ENCODE measurements at regions not wholly inside any gene's neighbourhood (a gene's known extent, or its start where the extent isn't known, plus 50 kb on each side); places are given as distances from the start of the nearest gene placed in this dataset.

DNA sequence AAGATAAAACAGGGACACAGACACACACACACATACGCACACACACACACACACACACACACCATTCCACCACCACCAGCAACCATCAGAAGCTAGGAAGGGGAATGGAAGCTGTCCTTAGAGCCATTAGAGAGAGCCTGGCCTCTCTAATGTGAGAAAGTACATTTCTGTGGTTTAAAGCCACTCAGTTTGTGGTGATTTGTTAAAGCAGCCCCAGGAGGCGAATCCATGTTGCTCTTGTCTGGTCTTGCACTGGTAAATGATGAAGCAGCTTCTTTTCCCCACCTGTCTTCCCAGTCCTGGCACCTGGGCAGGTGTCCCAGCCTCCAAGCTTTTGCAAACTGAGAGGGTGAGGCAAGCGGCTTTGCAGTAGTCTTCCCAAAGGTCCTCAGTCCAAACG lies 118.9 kb upstream of the KL start:
- H3K9me3 ChIP-seq (replicated peaks; ENCODE audit: low read length), result no peaks in the 10 kb centered on the region
- H3K4me1 ChIP-seq (ENCODE audit: control insufficient read depth, insufficient read depth, low read length), result peaks cover 2% of the 10 kb centered on the region
- H3K4me3 ChIP-seq (ENCODE audit: low read length), result no peak overlapping the region
- no peak overlapping the region for H3K4me2 ChIP-seq (ENCODE audit: low read length)
- H3K36me3 ChIP-seq (ENCODE audit: insufficient read depth, low read length), result no peaks in the 10 kb centered on the region
- H3K9ac ChIP-seq (ENCODE audit: low read depth, low read length), result no peak overlapping the region
- H3K27me3 ChIP-seq (ENCODE audit: control insufficient read depth, insufficient read depth, low read length), result peaks cover 21% of the 10 kb centered on the region

DNA sequence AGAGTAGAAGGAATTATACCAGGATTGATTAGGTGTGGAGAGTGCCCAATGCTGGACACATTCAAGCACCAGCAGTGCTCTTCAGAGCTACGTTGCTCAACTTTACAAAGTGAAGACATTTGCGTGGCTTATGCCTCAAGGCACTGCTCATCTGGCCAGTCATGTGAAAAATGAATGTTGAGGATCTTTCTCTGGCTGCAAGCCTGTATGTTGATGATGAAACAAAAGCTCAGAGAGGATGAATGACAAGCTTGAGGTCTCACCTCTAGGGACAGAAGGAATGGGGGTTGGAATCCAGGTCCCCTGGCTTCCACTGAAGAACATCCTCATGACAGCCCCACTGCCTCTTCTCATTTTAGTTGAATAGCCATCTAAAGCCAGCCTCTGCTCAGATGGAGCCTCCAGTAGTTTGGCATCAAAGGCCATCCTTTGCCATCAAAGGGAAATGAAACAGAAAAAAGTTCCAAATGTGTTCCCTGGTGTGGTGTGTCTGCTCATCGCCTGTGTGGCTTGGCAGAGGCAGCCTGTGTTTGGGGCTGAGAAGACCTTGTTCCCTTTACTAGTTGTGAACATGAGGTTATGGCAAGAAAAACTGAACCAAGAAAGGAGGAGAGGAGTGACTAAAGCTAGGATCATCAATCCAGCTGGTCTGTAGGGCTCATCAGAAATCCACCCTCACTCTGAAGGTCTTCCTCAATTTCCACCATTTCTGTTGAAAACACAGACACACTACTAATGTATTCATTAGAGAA lies 114.0 kb upstream of the KL start:
- H3K9ac ChIP-seq (ENCODE audit: low read depth, low read length), result no peak overlapping the region
- peaks cover 9% of the 10 kb centered on the region for H3K27me3 ChIP-seq (ENCODE audit: control insufficient read depth, insufficient read depth, low read length)
- peaks cover 18% of the 10 kb centered on the region for H3K4me1 ChIP-seq (ENCODE audit: control insufficient read depth, insufficient read depth, low read length)
- no peaks in the 10 kb centered on the region for H3K9me3 ChIP-seq (replicated peaks; ENCODE audit: low read length)
- H3K36me3 ChIP-seq (ENCODE audit: insufficient read depth, low read length), result no peaks in the 10 kb centered on the region
- no peak overlapping the region for H3K4me3 ChIP-seq (ENCODE audit: low read length)
- peak overlapping the region; percentile 54 for H3K4me2 ChIP-seq (ENCODE audit: low read length)

DNA sequence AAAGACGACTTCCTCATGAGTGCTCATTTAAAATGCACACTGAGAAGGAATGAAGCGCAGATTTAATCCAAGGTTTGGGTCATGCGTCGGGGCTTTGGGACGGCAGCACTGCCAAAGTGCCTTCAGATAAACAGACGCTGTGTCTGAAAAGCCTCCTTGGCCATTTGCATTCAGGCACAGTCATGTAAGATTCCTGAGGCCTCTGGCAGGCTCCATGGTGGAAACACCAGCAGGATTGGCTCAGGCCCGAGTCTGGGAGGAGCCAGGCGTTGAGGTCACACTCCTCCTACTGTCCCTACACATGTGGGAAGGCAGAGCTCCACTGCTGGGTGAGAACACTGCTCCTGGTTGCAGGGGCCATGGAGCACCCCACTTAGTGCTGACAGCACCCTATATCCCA lies 113.3 kb upstream of the KL start:
- Histone ChIP-seq H3K36me3 (ENCODE audit: insufficient read depth, low read length) (no peaks in the 10 kb centered on the region), H3K9ac (ENCODE audit: low read depth, low read length) (no peak overlapping the region), H3K9me3 (replicated peaks; ENCODE audit: low read length) (no peaks in the 10 kb centered on the region), H3K4me1 (ENCODE audit: control insufficient read depth, insufficient read depth, low read length) (peaks cover 18% of the 10 kb centered on the region), H3K27me3 (ENCODE audit: control insufficient read depth, insufficient read depth, low read length) (peaks cover 2% of the 10 kb centered on the region), H3K4me2 (ENCODE audit: low read length) (peak overlapping the region; percentile 54), H3K4me3 (ENCODE audit: low read length) (no peak overlapping the region)

DNA sequence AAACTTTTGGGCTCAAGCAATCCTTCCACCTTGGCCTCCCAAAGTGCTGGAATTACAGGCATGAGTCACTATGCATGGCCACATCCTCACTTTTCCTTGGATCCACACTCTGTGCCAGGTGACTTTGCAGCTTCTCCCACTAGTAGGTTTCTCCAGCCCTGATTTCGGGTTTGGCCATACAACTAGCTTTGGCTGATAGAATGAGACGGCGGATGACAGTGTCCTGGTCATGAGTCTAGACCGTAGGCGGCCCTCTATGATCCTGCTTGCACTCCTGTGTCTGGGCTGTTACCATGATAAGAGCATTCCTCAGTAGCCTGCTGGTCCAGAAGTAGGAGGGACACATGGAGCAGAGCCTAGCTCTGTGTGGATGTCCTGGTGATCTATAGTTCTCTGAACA lies 112.5 kb upstream of the KL start:
- no peak overlapping the region for H3K9ac ChIP-seq (ENCODE audit: low read depth, low read length)
- no peaks in the 10 kb centered on the region for H3K9me3 ChIP-seq (replicated peaks; ENCODE audit: low read length)
- H3K4me3 ChIP-seq (ENCODE audit: low read length), result no peak overlapping the region
- H3K4me2 ChIP-seq (ENCODE audit: low read length), result no peak overlapping the region
- H3K27me3 ChIP-seq (ENCODE audit: control insufficient read depth, insufficient read depth, low read length), result no peaks in the 10 kb centered on the region
- no peaks in the 10 kb centered on the region for H3K36me3 ChIP-seq (ENCODE audit: insufficient read depth, low read length)
- peaks cover 18% of the 10 kb centered on the region for H3K4me1 ChIP-seq (ENCODE audit: control insufficient read depth, insufficient read depth, low read length)

DNA sequence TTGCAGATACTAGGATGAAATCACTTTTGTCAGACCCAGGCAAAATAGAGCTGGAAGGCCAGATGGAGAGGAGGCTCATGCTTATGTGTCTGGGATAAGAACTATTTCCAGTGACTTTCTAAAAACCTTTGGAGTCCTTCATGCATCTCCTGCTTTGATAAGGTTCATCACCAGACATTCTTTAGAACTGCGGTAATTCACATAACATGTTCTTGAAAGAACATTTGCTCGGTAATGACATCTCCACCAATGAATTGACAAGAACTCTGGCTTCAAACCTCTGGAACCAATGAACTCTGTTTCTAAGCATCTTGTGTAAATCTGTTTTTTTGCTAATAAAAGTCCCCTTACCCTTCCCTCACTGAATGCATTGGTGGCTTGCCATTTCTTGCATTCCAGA lies 112.0 kb upstream of the KL start:
- Histone ChIP-seq H3K9ac (ENCODE audit: low read depth, low read length) (no peak overlapping the region), H3K4me1 (ENCODE audit: control insufficient read depth, insufficient read depth, low read length) (peaks cover 18% of the 10 kb centered on the region), H3K4me2 (ENCODE audit: low read length) (no peak overlapping the region)

DNA sequence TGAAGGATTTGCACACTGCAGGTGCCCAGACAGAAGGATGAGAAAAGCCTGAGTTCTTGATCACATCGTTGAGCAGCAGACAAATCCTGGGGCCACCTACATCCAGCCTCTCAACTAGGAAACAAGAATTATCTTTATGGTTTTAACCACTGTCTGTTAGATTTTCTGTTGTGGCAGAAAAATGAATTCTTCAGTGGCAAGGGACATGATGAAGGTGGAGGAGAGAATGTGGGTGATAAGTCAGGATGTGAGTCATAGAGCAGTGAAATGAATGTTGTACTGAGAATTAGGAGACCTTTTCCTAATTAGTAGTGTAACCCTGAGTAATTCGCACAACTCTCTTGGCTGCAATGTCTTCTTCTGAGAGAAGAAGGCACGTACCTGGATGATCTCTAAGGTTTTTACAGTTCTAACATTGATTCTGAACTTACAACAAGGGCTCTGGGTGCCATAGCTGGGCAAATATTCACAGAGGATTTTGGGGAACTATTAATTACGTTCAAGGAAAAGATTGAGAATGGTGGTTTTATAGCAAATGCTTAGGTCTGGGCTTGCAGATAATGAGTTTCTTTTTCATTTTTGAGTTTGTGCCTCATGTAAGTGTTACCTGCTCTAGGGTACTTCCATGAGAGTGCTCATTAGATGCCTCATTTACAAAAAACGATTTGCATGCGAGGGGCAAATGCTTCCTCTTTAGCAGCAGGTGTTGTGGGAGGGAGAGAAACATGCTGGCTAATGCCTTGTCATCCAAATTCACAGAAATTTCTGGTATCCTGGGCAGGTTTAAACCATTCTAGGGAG lies 111.0 kb upstream of the KL start:
- Histone ChIP-seq H3K4me2 (ENCODE audit: low read length) (peak overlapping the region; percentile 1), H3K27me3 (ENCODE audit: control insufficient read depth, insufficient read depth, low read length) (no peaks in the 10 kb centered on the region), H3K9me3 (replicated peaks; ENCODE audit: low read length) (no peaks in the 10 kb centered on the region), H3K36me3 (ENCODE audit: insufficient read depth, low read length) (no peaks in the 10 kb centered on the region), H3K9ac (ENCODE audit: low read depth, low read length) (no peak overlapping the region), H3K4me1 (ENCODE audit: control insufficient read depth, insufficient read depth, low read length) (peaks cover 18% of the 10 kb centered on the region), H3K4me3 (ENCODE audit: low read length) (no peak overlapping the region)

More for the DNA sequence above, 112.0 kb upstream of the KL start:
- Histone ChIP-seq H3K27me3 (ENCODE audit: control insufficient read depth, insufficient read depth, low read length) (no peaks in the 10 kb centered on the region), H3K36me3 (ENCODE audit: insufficient read depth, low read length) (no peaks in the 10 kb centered on the region), H3K4me3 (ENCODE audit: low read length) (no peak overlapping the region), H3K9me3 (replicated peaks; ENCODE audit: low read length) (no peaks in the 10 kb centered on the region)

DNA sequence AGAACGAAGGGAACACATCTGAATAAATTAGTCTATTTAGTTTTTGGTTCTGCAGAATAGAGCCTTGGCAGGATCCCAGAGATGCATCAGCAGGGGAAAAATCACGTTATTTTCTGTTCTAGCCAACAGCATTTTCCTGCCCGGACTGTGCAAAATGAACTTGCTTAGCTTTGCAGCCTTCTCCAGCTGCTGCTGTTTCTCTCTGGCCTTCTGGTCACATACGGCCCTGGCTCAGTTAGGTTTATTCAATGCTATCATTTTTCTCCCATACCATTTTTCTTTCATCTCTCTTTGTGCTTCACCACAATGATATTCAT lies 110.4 kb upstream of the KL start:
- Histone ChIP-seq H3K4me1 (ENCODE audit: control insufficient read depth, insufficient read depth, low read length) (peaks cover 18% of the 10 kb centered on the region), H3K9ac (ENCODE audit: low read depth, low read length) (no peak overlapping the region), H3K9me3 (replicated peaks; ENCODE audit: low read length) (no peaks in the 10 kb centered on the region), H3K4me2 (ENCODE audit: low read length) (no peak overlapping the region), H3K36me3 (ENCODE audit: insufficient read depth, low read length) (no peaks in the 10 kb centered on the region), H3K27me3 (ENCODE audit: control insufficient read depth, insufficient read depth, low read length) (peaks cover under 1% of the 10 kb centered on the region), H3K4me3 (ENCODE audit: low read length) (no peak overlapping the region)

DNA sequence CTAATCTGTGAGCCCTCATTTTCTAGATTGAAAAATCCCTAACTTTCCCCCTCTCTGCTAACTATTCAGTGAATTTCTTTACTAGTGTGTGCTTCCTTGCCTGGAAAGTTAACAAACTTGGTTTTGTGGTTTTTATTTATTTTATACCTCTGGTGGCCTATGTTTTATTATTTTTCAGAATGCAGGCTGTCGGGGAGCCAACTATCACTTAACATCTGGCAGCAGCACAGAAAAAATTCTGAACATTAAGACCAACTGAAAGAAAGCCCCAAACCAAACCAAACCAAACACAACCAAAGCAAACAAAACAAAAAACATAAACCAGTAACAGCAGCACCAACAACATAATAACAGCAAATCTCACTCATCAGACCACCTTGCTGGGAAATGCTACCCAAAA lies 109.0 kb upstream of the KL start:
- no peaks in the 10 kb centered on the region for H3K9me3 ChIP-seq (replicated peaks; ENCODE audit: low read length)
- H3K4me3 ChIP-seq (ENCODE audit: low read length), result no peak overlapping the region
- peaks cover 6% of the 10 kb centered on the region for H3K27me3 ChIP-seq (ENCODE audit: control insufficient read depth, insufficient read depth, low read length)
- peaks cover 16% of the 10 kb centered on the region for H3K4me1 ChIP-seq (ENCODE audit: control insufficient read depth, insufficient read depth, low read length)
- H3K4me2 ChIP-seq (ENCODE audit: low read length), result no peak overlapping the region
- H3K9ac ChIP-seq (ENCODE audit: low read depth, low read length), result no peak overlapping the region
- no peaks in the 10 kb centered on the region for H3K36me3 ChIP-seq (ENCODE audit: insufficient read depth, low read length)

DNA sequence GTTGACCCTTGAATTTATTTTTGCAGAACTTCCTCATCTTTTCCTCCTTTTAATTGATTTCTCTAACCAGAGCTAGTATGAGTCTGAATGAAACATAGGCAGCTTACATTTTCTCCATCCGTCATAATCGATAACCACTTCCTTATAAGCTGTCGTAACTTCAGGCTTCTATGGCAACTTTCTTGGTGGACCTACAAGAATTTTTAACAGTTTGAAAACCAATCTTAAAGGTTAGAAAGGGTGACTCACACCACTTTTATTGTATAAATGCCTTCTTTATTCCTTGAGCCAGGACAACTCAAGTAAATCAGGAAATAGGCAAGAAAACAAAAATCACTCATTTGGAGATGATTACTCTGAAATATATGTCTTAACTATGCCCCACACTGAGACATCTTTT lies 105.7 kb upstream of the KL start:
- Histone ChIP-seq H3K9ac (ENCODE audit: low read depth, low read length) (no peak overlapping the region), H3K27me3 (ENCODE audit: control insufficient read depth, insufficient read depth, low read length) (peaks cover 6% of the 10 kb centered on the region), H3K9me3 (replicated peaks; ENCODE audit: low read length) (no peaks in the 10 kb centered on the region), H3K4me2 (ENCODE audit: low read length) (no peak overlapping the region), H3K4me3 (ENCODE audit: low read length) (no peak overlapping the region), H3K36me3 (ENCODE audit: insufficient read depth, low read length) (no peaks in the 10 kb centered on the region), H3K4me1 (ENCODE audit: control insufficient read depth, insufficient read depth, low read length) (peaks cover 1% of the 10 kb centered on the region)

DNA sequence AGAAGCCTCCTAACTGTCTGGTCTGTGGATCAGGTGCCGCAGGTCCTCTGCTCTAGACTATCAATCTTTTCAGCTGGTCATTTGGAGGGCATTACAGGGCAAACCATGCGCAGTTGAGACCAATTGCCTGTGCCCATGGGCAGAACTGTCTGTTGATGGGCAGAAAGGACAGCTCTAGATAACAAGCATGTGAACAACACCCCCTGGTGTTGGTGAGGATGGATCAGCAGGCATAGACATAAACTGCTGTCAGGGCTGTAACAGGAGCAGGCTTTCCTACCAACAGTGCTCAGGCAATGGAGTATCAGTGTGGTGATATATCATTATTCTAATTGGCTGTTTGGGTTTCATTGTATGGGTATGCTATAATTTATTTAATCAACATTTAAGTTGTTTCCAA lies 104.7 kb upstream of the KL start:
- peaks cover 6% of the 10 kb centered on the region for H3K27me3 ChIP-seq (ENCODE audit: control insufficient read depth, insufficient read depth, low read length)
- no peaks in the 10 kb centered on the region for H3K4me1 ChIP-seq (ENCODE audit: control insufficient read depth, insufficient read depth, low read length)
- H3K9ac ChIP-seq (ENCODE audit: low read depth, low read length), result no peak overlapping the region
- H3K4me2 ChIP-seq (ENCODE audit: low read length), result no peak overlapping the region
- H3K4me3 ChIP-seq (ENCODE audit: low read length), result no peak overlapping the region
- H3K9me3 ChIP-seq (replicated peaks; ENCODE audit: low read length), result no peaks in the 10 kb centered on the region
- no peaks in the 10 kb centered on the region for H3K36me3 ChIP-seq (ENCODE audit: insufficient read depth, low read length)

DNA sequence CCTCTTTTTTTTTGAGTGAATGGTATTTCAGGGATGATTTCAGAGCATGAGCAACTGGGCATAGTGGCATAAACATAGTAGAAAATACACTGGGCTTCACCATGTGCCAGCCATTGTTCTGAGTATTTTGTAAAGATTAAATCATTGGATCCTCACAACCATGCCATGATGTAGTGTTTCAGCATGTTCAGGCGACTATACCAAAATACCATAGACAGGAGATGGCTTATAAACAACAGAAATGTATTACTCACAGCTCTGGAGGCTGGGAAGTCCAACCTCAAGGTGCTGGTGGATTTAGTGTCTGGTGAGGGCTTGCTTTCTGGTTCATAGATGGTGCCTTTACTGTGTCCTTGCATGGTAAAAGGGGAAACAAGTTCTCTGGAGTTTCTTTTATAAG lies 101.5 kb upstream of the KL start:
- Histone ChIP-seq H3K4me2 (ENCODE audit: low read length) (no peak overlapping the region), H3K4me1 (ENCODE audit: control insufficient read depth, insufficient read depth, low read length) (peaks cover 6% of the 10 kb centered on the region)

DNA sequence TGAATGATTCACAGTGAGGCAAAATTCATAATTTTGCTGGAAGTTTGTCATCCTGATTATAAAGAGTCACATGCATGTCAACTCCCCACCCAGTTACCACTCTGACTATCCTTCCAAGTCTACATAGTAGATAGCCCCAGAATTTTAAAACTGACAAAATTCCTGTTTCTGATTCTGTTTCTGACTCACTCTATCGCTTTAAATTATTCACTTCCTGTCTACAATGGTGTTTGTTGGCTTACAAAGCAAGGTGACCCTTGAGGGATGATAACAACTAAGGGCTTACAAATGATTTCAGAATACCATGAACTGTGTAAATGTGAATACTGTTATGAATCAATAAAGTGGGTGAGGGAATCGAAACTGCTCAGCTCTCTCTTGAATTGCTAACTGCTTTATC lies 98.7 kb upstream of the KL start:
- Histone ChIP-seq H3K9ac (ENCODE audit: low read depth, low read length) (no peak overlapping the region), H3K4me2 (ENCODE audit: low read length) (no peak overlapping the region), H3K36me3 (ENCODE audit: insufficient read depth, low read length) (no peaks in the 10 kb centered on the region), H3K27me3 (ENCODE audit: control insufficient read depth, insufficient read depth, low read length) (no peaks in the 10 kb centered on the region), H3K4me1 (ENCODE audit: control insufficient read depth, insufficient read depth, low read length) (peaks cover 6% of the 10 kb centered on the region), H3K4me3 (ENCODE audit: low read length) (no peak overlapping the region), H3K9me3 (replicated peaks; ENCODE audit: low read length) (no peaks in the 10 kb centered on the region)

More for the DNA sequence above, 101.5 kb upstream of the KL start:
- H3K9ac ChIP-seq (ENCODE audit: low read depth, low read length), result no peak overlapping the region
- no peaks in the 10 kb centered on the region for H3K9me3 ChIP-seq (replicated peaks; ENCODE audit: low read length)
- H3K36me3 ChIP-seq (ENCODE audit: insufficient read depth, low read length), result no peaks in the 10 kb centered on the region
- H3K27me3 ChIP-seq (ENCODE audit: control insufficient read depth, insufficient read depth, low read length), result peaks cover 6% of the 10 kb centered on the region
- no peak overlapping the region for H3K4me3 ChIP-seq (ENCODE audit: low read length)
